ENCODE measurements at regions not wholly inside any gene's neighbourhood (a gene's known extent, or its start where the extent isn't known, plus 50 kb on each side); places are given as distances from the start of the nearest gene placed in this dataset.
A peak's percentile ranks its signal among the peaks of the same experiment; 100 is the strongest.

- Mint-ChIP-seq H3K27ac (no peak overlapping the region), H3K4me3 (no peak overlapping the region), H3K9me3 (no peaks in the 10 kb centered on the region), H3K27me3 (ENCODE audit: low read depth, poor library complexity) (peaks cover 36% of the 10 kb centered on the region), H3K36me3 (ENCODE audit: low read depth) (no peaks in the 10 kb centered on the region), H3K4me1 (peaks cover 9% of the 10 kb centered on the region)
- DNase-seq, result no peak
- TF ChIP-seq CTCF (IDR thresholded peaks at IDR 0.05), result no peak
These were observed 71.0 kb upstream of the ZNF423 start for GRCh38 chr16:49926941-49927340.

GRCh38 chr16:49928176-49929041, 72.5 kb upstream of the ZNF423 start:
- Mint-ChIP-seq H3K27me3 (ENCODE audit: low read depth, poor library complexity) (peaks cover 24% of the 10 kb centered on the region), H3K4me1 (peaks cover 18% of the 10 kb centered on the region), H3K4me3 (no peak overlapping the region), H3K36me3 (ENCODE audit: low read depth) (no peaks in the 10 kb centered on the region), H3K9me3 (no peaks in the 10 kb centered on the region), H3K27ac (no peak overlapping the region)
- TF ChIP-seq CTCF (IDR thresholded peaks at IDR 0.05), result no peak
- no peak for DNase-seq

- no peaks in the 10 kb centered on the region for H3K36me3 Mint-ChIP-seq (ENCODE audit: low read depth)
- H3K9me3 Mint-ChIP-seq, result no peaks in the 10 kb centered on the region
- DNase-seq, result no peak
- no peak overlapping the region for H3K4me3 Mint-ChIP-seq
- no peak overlapping the region for H3K27ac Mint-ChIP-seq
- peaks cover 18% of the 10 kb centered on the region for H3K4me1 Mint-ChIP-seq
- peaks cover 13% of the 10 kb centered on the region for H3K27me3 Mint-ChIP-seq (ENCODE audit: low read depth, poor library complexity)
- TF ChIP-seq CTCF (IDR thresholded peaks at IDR 0.05), result no peak
These were observed 73.7 kb upstream of the ZNF423 start for GRCh38 chr16:49929626-49930025.

GRCh38 chr16:49930841-49931240, 74.9 kb upstream of the ZNF423 start:
- Mint-ChIP-seq H3K4me3 (no peak overlapping the region), H3K27ac (no peak overlapping the region), H3K4me1 (peaks cover 20% of the 10 kb centered on the region), H3K36me3 (ENCODE audit: low read depth) (no peaks in the 10 kb centered on the region), H3K9me3 (no peaks in the 10 kb centered on the region), H3K27me3 (ENCODE audit: low read depth, poor library complexity) (peaks cover 10% of the 10 kb centered on the region)
- no peak for TF ChIP-seq CTCF (IDR thresholded peaks at IDR 0.05)
- no peak for DNase-seq

- H3K9me3 Mint-ChIP-seq, result no peaks in the 10 kb centered on the region
- H3K4me1 Mint-ChIP-seq, result peaks cover 20% of the 10 kb centered on the region
- no peak for TF ChIP-seq CTCF (IDR thresholded peaks at IDR 0.05)
- no peaks in the 10 kb centered on the region for H3K36me3 Mint-ChIP-seq (ENCODE audit: low read depth)
- DNase-seq, result no peak
- H3K4me3 Mint-ChIP-seq, result no peak overlapping the region
- H3K27ac Mint-ChIP-seq, result no peak overlapping the region
- H3K27me3 Mint-ChIP-seq (ENCODE audit: low read depth, poor library complexity), result peaks cover 10% of the 10 kb centered on the region
These were observed 75.4 kb upstream of the ZNF423 start for GRCh38 chr16:49931266-49931665.

GRCh38 chr16:49931916-49932315, 76.0 kb upstream of the ZNF423 start:
- H3K4me1 Mint-ChIP-seq, result peaks cover 20% of the 10 kb centered on the region
- no peaks in the 10 kb centered on the region for H3K36me3 Mint-ChIP-seq (ENCODE audit: low read depth)
- peaks cover 10% of the 10 kb centered on the region for H3K27me3 Mint-ChIP-seq (ENCODE audit: low read depth, poor library complexity)
- DNase-seq, result no peak
- H3K9me3 Mint-ChIP-seq, result no peaks in the 10 kb centered on the region
- TF ChIP-seq CTCF (IDR thresholded peaks at IDR 0.05), result no peak
- no peak overlapping the region for H3K4me3 Mint-ChIP-seq
- H3K27ac Mint-ChIP-seq, result peak overlapping the region; percentile 9
